Common myeloid progenitor, CD34-positive (primary cell): ENCODE measurements at regions not wholly inside any gene's neighbourhood (a gene's known extent, or its start where the extent isn't known, plus 50 kb on each side); places are given as distances from the start of the nearest gene placed in this dataset.

Experiments used
- CTCF ChIA-PET: fragments of 350-600 bp; sonication (Branson Sonifier 250); formaldehyde crosslinking; loops from one replicate; lab custom pipeline; 2021; ENCODE audit warnings: antibody characterized with exemption; lab: Charles Lee
- POLR2A ChIA-PET: fragments of 350-600 bp; sonication (Branson Sonifier 250); formaldehyde crosslinking; loops from one replicate; lab custom pipeline; 2021; ENCODE audit warnings: antibody characterized with exemption; lab: Charles Lee
- DNase-seq, 3 donors: peaks; one replicate each; pipeline versions ENCODE4 v3.0.0 to v3.0.0-alpha.2; 2013
- H3K27ac ChIP-seq, 2 experiments: 1 replicate in 1 of 2; 2 replicates in 1 of 2; pipeline ENCODE4 v1.7.0; 2013; ENCODE audit warnings: inconsistent platforms in 2 of 2, low read length in 2 of 2, mild to moderate bottlenecking in 2 of 2, low read depth in 1 of 2, moderate library complexity in 1 of 2; ENCODE audit not compliant: severe bottlenecking in 2 of 2, insufficient read depth in 1 of 2, poor library complexity in 1 of 2
- H3K27me3 ChIP-seq, 5 experiments: replicated peaks in 2 of 5; 1 replicate in 3 of 5; 2 replicates in 2 of 5; pipeline versions ENCODE4 v1.6.1 to v1.7.0; 2013; ENCODE audit warnings: low read length in 4 of 5, mild to moderate bottlenecking in 2 of 5, moderate library complexity in 2 of 5, inconsistent platforms in 1 of 5; ENCODE audit not compliant: insufficient read depth in 5 of 5, control insufficient read depth in 4 of 5
- H3K36me3 ChIP-seq, 4 experiments: 1 replicate in 2 of 4; 2 replicates in 2 of 4; pipeline versions ENCODE4 v1.6.1 to v1.7.0; 2013; ENCODE audit warnings: low read length in 3 of 4, control low read depth in 1 of 4, mild to moderate bottlenecking in 1 of 4; ENCODE audit not compliant: control insufficient read depth in 4 of 4, insufficient read depth in 4 of 4
- H3K4me1 ChIP-seq, 4 experiments: 1 replicate in 3 of 4; 2 replicates in 1 of 4; pipeline versions ENCODE4 v1.6.1 to v1.7.1; 2013; ENCODE audit warnings: low read length in 3 of 4, mild to moderate bottlenecking in 3 of 4, control low read depth in 1 of 4, inconsistent platforms in 1 of 4, moderate library complexity in 1 of 4; ENCODE audit not compliant: control insufficient read depth in 4 of 4, insufficient read depth in 4 of 4; ENCODE audit errors: control extremely low read depth in 1 of 4
- H3K4me3 ChIP-seq, 7 experiments: 1 replicate in 4 of 7; 2 replicates in 3 of 7; pipeline versions ENCODE4 v1.5.1 to v1.7.0; 2013; ENCODE audit warnings: mild to moderate bottlenecking in 7 of 7, low read length in 6 of 7, moderate library complexity in 6 of 7, inconsistent platforms in 2 of 7, low read depth in 2 of 7, control low read depth in 1 of 7; ENCODE audit not compliant: insufficient read depth in 4 of 7, control insufficient read depth in 1 of 7; ENCODE audit errors: extremely low read depth in 1 of 7
- H3K9me3 ChIP-seq, 5 experiments: 1 replicate in 4 of 5; 2 replicates in 1 of 5; pipeline versions ENCODE4 v1.6.1 to v1.7.1; 2013; ENCODE audit warnings: low read length in 4 of 5, mild to moderate bottlenecking in 2 of 5, inconsistent platforms in 1 of 5, low read depth in 1 of 5, moderate library complexity in 1 of 5; ENCODE audit not compliant: control insufficient read depth in 4 of 5, insufficient read depth in 2 of 5; ENCODE audit errors: control extremely low read depth in 1 of 5
- WGBS: methylation state at CpG from one replicate; pipeline ENCODE4 v1.1.5; 2013; ENCODE audit not compliant: insufficient coverage; 5-methylcytosine and 5-hydroxymethylcytosine counted together

GRCh38 chr1:202067188-202067974 is 55.3 kb upstream of the GPR37L1 start:
- no peak overlapping the region for H3K4me3 ChIP-seq
- ChIA-PET POLR2A (no interaction called here), CTCF (interaction anchor here (1.5 kb wide), 1 partner anchor 25 kb away, joined by 3 read pairs; no protein-coding TSS in a partner anchor)
- H3K4me1 ChIP-seq, result no peaks in the 10 kb centered on the region
- H3K27ac ChIP-seq, result no peak overlapping the region
- H3K36me3 ChIP-seq, result no peaks in the 10 kb centered on the region
- no peaks in the 10 kb centered on the region for H3K27me3 ChIP-seq
- 88% methylated on average over 7 of the region's 7 CpGs for WGBS
- no peaks in the 10 kb centered on the region for H3K9me3 ChIP-seq
- DNase-seq, result no peak

GRCh38 chr1:202068596-202068995 is 54.1 kb upstream of the GPR37L1 start:
- Histone ChIP-seq H3K4me1 (no peaks in the 10 kb centered on the region), H3K27ac (no peak overlapping the region), H3K27me3 (no peaks in the 10 kb centered on the region), H3K4me3 (no peak overlapping the region), H3K9me3 (no peaks in the 10 kb centered on the region), H3K36me3 (no peaks in the 10 kb centered on the region)
- CTCF ChIA-PET, result interaction anchor here (1.1 to 1.5 kb wide), 2 partner anchors 24 to 67 kb away, joined by 3 read pairs; no protein-coding TSS in a partner anchor
- DNase-seq, result no peak
- POLR2A ChIA-PET, result no interaction called here
- 100% methylated on average over 2 of the region's 4 CpGs for WGBS

DNA sequence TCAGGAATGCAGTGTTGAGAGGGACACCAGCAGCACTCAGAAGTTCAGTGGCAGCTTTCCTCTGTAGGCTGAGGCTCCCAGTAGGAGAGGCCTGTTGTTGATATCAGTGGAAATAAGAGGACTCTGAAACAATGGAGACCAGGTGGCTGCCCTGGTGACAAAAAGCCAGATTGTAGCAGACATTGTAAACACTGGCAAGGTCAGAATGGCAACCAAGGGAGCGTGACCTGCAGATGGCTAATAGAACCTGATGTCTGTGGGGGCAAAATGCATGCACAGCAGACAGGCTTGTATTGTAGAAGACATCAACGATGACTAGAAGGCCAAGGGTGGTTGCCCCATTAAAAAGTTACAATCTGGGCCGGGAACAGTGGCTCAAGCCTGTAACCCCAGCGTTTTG is 53.1 kb upstream of the GPR37L1 start:
- ChIA-PET POLR2A (no interaction called here), CTCF (interaction anchor here (0.5 to 1.1 kb wide), 2 partner anchors 46 to 66 kb away, joined by 3 read pairs; no protein-coding TSS in a partner anchor)
- Histone ChIP-seq H3K27me3 (no peaks in the 10 kb centered on the region), H3K4me3 (no peak overlapping the region), H3K4me1 (no peaks in the 10 kb centered on the region), H3K36me3 (no peaks in the 10 kb centered on the region), H3K9me3 (no peaks in the 10 kb centered on the region), H3K27ac (no peak overlapping the region)
- no peak for DNase-seq
- WGBS, result 94% methylated on average over 4 of the region's 4 CpGs

- H3K27me3 ChIP-seq, result no peaks in the 10 kb centered on the region
- ChIA-PET POLR2A (no interaction called here), CTCF (no interaction called here)
- H3K4me1 ChIP-seq, result no peaks in the 10 kb centered on the region
- no peaks in the 10 kb centered on the region for H3K36me3 ChIP-seq
- no peak overlapping the region for H3K27ac ChIP-seq
- H3K9me3 ChIP-seq, result no peaks in the 10 kb centered on the region
- no peak overlapping the region for H3K4me3 ChIP-seq
- DNase-seq, result no peak
- WGBS, result 95% methylated on average over 6 of the region's 8 CpGs
Measured at GRCh38 chr1:202072211-202072765, 50.4 kb upstream of the GPR37L1 start.
